Nephron progenitor cell (in vitro differentiated cells): ENCODE measurements at regions not wholly inside any gene's neighbourhood (a gene's known extent, or its start where the extent isn't known, plus 50 kb on each side); places are given as distances from the start of the nearest gene placed in this dataset.

Source experiments
- DNase-seq: peaks from one replicate; pipeline ENCODE4 v3.0.0; 2021
- H3K27ac Mint-ChIP-seq: 2 replicates; pipeline ENCODE4 v1.8.0; 2021; ENCODE audit warnings: mild to moderate bottlenecking, moderate library complexity, mixed read lengths
- H3K27me3 Mint-ChIP-seq: 2 replicates; pipeline ENCODE4 v1.8.0; 2021; ENCODE audit warnings: mild to moderate bottlenecking, low read depth, mixed read lengths; ENCODE audit not compliant: poor library complexity
- H3K36me3 Mint-ChIP-seq: 2 replicates; pipeline ENCODE4 v1.8.0; 2021; ENCODE audit warnings: low read depth, mixed read lengths
- H3K4me1 Mint-ChIP-seq: 2 replicates; pipeline ENCODE4 v1.8.0; 2021; ENCODE audit warnings: mixed read lengths
- H3K4me3 Mint-ChIP-seq: 2 replicates; pipeline ENCODE4 v1.8.0; 2021; ENCODE audit warnings: mild to moderate bottlenecking, moderate library complexity, mixed read lengths
- H3K9me3 Mint-ChIP-seq: 2 replicates; pipeline ENCODE4 v1.8.0; 2021; ENCODE audit warnings: mild to moderate bottlenecking, moderate library complexity, mixed read lengths
- CTCF ChIP-seq: fragments of 200-600 bp; sonication (generic); IDR thresholded peaks from 2 replicates; pipeline ENCODE4 v1.5.0; 2021; ENCODE audit warnings: antibody characterized with exemption

DNA sequence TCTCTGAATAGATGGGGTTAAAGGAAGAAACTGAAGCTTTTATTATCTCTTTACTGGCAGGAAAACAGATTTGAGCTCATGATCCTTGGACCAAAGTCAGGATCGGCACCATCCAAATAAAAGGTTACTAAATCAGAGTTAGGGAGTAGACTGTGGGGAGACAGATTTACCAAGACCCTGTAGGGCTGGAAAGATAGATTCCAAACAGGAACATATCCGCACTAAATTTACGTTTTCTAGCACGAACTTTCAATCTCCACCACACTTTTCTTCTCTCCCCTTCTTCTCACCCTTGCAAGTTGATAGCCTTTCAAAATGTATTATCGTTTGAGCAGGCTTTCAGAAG lies 120.0 kb upstream of the HMHB1 start:
- H3K9me3 Mint-ChIP-seq, result peaks cover 32% of the 10 kb centered on the region
- H3K4me1 Mint-ChIP-seq, result peaks cover 5% of the 10 kb centered on the region
- peak overlapping the region; percentile 6 for H3K27ac Mint-ChIP-seq
- peaks cover 11% of the 10 kb centered on the region for H3K36me3 Mint-ChIP-seq
- H3K4me3 Mint-ChIP-seq, result no peak overlapping the region
- DNase-seq, result no peak
- TF ChIP-seq CTCF, result no peak
- H3K27me3 Mint-ChIP-seq, result no peaks in the 10 kb centered on the region

DNA sequence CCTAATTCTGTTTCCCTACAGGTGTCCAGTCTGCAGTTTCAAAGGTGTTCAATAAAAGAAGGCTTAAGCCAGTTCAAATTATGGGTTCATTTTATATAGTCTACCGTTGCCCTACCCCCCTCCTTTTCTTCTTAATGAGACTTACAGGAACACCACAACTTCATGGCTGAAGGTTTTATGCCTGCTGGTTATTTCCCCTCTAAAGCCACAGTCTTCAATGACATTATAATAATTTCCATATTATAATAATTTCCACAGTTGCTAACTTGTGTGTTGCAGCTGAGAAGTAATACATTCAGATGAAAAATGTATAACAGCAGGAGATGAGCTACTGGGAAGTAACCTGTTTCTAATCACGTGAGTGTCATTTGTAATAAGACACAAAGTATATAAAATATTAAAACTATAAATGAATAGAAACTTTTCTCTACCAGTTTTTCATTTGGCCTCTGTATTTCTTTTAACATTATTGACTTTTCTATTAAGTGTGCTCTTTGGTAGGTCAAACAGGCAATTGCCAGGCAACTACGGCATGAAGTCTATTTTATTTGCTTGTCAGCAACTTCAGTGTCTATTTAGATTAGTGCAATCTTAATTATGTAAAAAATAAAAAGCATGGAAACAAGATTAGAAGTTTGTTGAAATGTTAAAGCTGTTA lies 120.5 kb upstream of the HMHB1 start:
- H3K36me3 Mint-ChIP-seq, result peaks cover 11% of the 10 kb centered on the region
- H3K4me1 Mint-ChIP-seq, result peaks cover 5% of the 10 kb centered on the region
- DNase-seq, result no peak
- TF ChIP-seq CTCF, result no peak
- H3K27me3 Mint-ChIP-seq, result no peaks in the 10 kb centered on the region
- no peak overlapping the region for H3K4me3 Mint-ChIP-seq
- H3K27ac Mint-ChIP-seq, result no peak overlapping the region
- peaks cover 32% of the 10 kb centered on the region for H3K9me3 Mint-ChIP-seq

GRCh38 chr5:143687604-143688003 lies 124.4 kb upstream of the HMHB1 start:
- H3K27me3 Mint-ChIP-seq, result no peaks in the 10 kb centered on the region
- no peak overlapping the region for H3K4me3 Mint-ChIP-seq
- DNase-seq, result no peak
- H3K4me1 Mint-ChIP-seq, result peaks cover 7% of the 10 kb centered on the region
- H3K27ac Mint-ChIP-seq, result no peak overlapping the region
- peaks cover 11% of the 10 kb centered on the region for H3K36me3 Mint-ChIP-seq
- no peak for TF ChIP-seq CTCF
- peaks cover 32% of the 10 kb centered on the region for H3K9me3 Mint-ChIP-seq

GRCh38 chr5:143685246-143685815 lies 126.6 kb upstream of the HMHB1 start:
- Mint-ChIP-seq H3K36me3 (peaks cover 6% of the 10 kb centered on the region), H3K27me3 (no peaks in the 10 kb centered on the region), H3K27ac (no peak overlapping the region), H3K9me3 (peaks cover 21% of the 10 kb centered on the region), H3K4me3 (no peak overlapping the region), H3K4me1 (peaks cover 14% of the 10 kb centered on the region)
- no peak for DNase-seq
- no peak for TF ChIP-seq CTCF

GRCh38 chr5:143683459-143683858 lies 128.5 kb upstream of the HMHB1 start:
- Mint-ChIP-seq H3K9me3 (peaks cover 8% of the 10 kb centered on the region), H3K36me3 (no peaks in the 10 kb centered on the region), H3K4me1 (peaks cover 24% of the 10 kb centered on the region), H3K27ac (no peak overlapping the region), H3K27me3 (no peaks in the 10 kb centered on the region), H3K4me3 (no peak overlapping the region)
- no peak for TF ChIP-seq CTCF
- no peak for DNase-seq

GRCh38 chr5:143682929-143683386 lies 129.0 kb upstream of the HMHB1 start:
- peak overlapping the region; percentile 69 for H3K27ac Mint-ChIP-seq
- no peak for DNase-seq
- no peaks in the 10 kb centered on the region for H3K27me3 Mint-ChIP-seq
- H3K9me3 Mint-ChIP-seq, result peaks cover 3% of the 10 kb centered on the region
- TF ChIP-seq CTCF, result no peak
- peaks cover 24% of the 10 kb centered on the region for H3K4me1 Mint-ChIP-seq
- no peaks in the 10 kb centered on the region for H3K36me3 Mint-ChIP-seq
- H3K4me3 Mint-ChIP-seq, result no peak overlapping the region
